ENCODE measurements at regions not wholly inside any gene's neighbourhood (a gene's known extent, or its start where the extent isn't known, plus 50 kb on each side); places are given as distances from the start of the nearest gene placed in this dataset.

- TF ChIP-seq, protein P1, sequence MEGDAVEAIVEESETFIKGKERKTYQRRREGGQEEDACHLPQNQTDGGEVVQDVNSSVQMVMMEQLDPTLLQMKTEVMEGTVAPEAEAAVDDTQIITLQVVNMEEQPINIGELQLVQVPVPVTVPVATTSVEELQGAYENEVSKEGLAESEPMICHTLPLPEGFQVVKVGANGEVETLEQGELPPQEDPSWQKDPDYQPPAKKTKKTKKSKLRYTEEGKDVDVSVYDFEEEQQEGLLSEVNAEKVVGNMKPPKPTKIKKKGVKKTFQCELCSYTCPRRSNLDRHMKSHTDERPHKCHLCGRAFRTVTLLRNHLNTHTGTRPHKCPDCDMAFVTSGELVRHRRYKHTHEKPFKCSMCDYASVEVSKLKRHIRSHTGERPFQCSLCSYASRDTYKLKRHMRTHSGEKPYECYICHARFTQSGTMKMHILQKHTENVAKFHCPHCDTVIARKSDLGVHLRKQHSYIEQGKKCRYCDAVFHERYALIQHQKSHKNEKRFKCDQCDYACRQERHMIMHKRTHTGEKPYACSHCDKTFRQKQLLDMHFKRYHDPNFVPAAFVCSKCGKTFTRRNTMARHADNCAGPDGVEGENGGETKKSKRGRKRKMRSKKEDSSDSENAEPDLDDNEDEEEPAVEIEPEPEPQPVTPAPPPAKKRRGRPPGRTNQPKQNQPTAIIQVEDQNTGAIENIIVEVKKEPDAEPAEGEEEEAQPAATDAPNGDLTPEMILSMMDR (optimal IDR thresholded peaks at IDR 0.05 in 1 of 3, IDR thresholded peaks at IDR 0.05 in 1 of 3, conservative IDR thresholded peaks at IDR 0.05 in 1 of 3; ENCODE audit: extremely low read depth in 1 of 3, insufficient read depth in 2 of 3, low read length in 3 of 3), result peak in 1 of 3 experiments; percentile 17
- no peak for TF ChIP-seq EZH2 (IDR thresholded peaks at IDR 0.05; ENCODE audit: low read length)
Measured at GRCh38 chr5:128844354-128844923, 120.8 kb upstream of the SLC27A6 start.
